KMS-11 (cell line): ENCODE measurements at regions not wholly inside any gene's neighbourhood (a gene's known extent, or its start where the extent isn't known, plus 50 kb on each side); places are given as distances from the start of the nearest gene placed in this dataset.

ENCODE experiments used
- H2AFZ ChIP-seq: fragments of 200-600 bp; sonication (generic); 2 replicates; pipeline ENCODE4 v1.6.1; 2016; ENCODE audit warnings: antibody characterized with exemption, mixed run types, low read depth
- H3K27ac ChIP-seq: fragments of 200-600 bp; sonication (generic); 2 replicates; pipeline ENCODE4 v1.6.1; 2016; ENCODE audit warnings: mild to moderate bottlenecking, mixed run types
- H3K27me3 ChIP-seq: fragments of 200-600 bp; sonication (generic); 2 replicates; pipeline ENCODE4 v1.6.1; 2017; ENCODE audit warnings: mild to moderate bottlenecking, low read depth, mixed run types, moderate library complexity; ENCODE audit not compliant: insufficient read depth
- H3K36me3 ChIP-seq: fragments of 200-600 bp; sonication (generic); 2 replicates; pipeline ENCODE4 v1.6.1; 2017; ENCODE audit warnings: mild to moderate bottlenecking, mixed run types; ENCODE audit not compliant: insufficient read depth
- H3K4me1 ChIP-seq: fragments of 200-600 bp; sonication (generic); 2 replicates; pipeline ENCODE4 v1.6.1; 2016; ENCODE audit warnings: mild to moderate bottlenecking, low read depth, mixed run types; ENCODE audit not compliant: poor library complexity, severe bottlenecking
- H3K4me2 ChIP-seq: fragments of 200-600 bp; sonication (generic); 2 replicates; pipeline ENCODE4 v1.7.0; 2016; ENCODE audit warnings: mild to moderate bottlenecking, mixed run types
- H3K4me3 ChIP-seq: fragments of 200-600 bp; sonication (generic); IDR thresholded peaks from 2 replicates; pipeline ENCODE4 v1.6.1; 2017; ENCODE audit warnings: low read depth, low read length, mixed read lengths; ENCODE audit not compliant: insufficient read depth
- H3K79me2 ChIP-seq: fragments of 200-600 bp; sonication (generic); 2 replicates; pipeline ENCODE4 v1.6.1; 2016; ENCODE audit warnings: low read depth, mixed run types; ENCODE audit not compliant: insufficient read depth
- H3K9ac ChIP-seq: fragments of 200-600 bp; sonication (generic); 2 replicates; pipeline ENCODE4 v1.6.1; 2016; ENCODE audit warnings: mild to moderate bottlenecking, mixed run types
- H4K20me1 ChIP-seq: fragments of 200-600 bp; sonication (generic); 2 replicates; pipeline ENCODE4 v1.6.1; 2016; ENCODE audit warnings: mild to moderate bottlenecking, mixed run types; ENCODE audit not compliant: insufficient read depth
- TF ChIP-seq, protein P1 (sequence below): fragments of 200-600 bp; sonication (generic); conservative IDR thresholded peaks from 2 replicates; pipeline ENCODE4 v1.6.1; 2017; ENCODE audit warnings: low read depth, mild to moderate bottlenecking, antibody characterized with exemption, low read length, moderate library complexity, mixed read lengths

DNA sequence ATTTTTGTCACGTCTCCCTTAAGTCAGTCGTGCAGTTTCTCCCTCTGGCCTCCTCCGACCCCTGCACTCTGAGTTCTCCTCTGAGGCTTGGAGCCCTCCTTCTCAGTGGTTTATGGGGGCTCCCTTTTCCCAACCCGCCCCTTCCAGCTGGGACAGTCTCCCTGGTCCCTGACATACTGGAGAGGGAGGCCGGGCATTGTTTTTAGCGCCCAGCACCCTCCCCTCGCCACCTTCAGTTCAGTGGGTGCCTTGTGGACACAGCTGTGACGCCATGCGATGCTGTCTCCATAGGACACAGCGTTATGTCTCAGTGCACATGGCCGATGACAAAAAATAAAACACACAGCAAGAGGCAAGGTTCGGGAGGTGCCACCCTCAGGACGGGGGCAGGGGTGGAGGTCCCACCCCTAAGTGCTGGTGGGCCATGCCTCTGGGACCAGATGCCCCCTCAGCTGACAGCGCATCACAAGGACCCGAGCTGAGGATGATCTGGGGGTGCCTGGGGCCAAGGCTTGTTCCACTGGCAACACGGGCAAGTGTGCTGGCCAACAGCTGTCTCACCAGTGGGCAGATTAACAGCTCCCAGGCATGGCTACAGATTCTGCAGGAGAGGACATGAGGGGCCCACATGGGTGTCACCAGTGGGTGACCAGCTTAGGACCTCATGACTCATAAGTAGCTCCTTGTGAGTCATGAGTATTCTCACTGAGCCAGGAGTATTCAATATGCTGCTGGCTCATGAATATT, 81.6 kb downstream of the PLXNA1 start:
- H3K27me3 ChIP-seq: no peaks in the 10 kb centered on the region
- H2AFZ ChIP-seq: no peak overlapping the region
- H3K4me1 ChIP-seq: no peaks in the 10 kb centered on the region
- no peaks in the 10 kb centered on the region for H3K36me3 ChIP-seq
- no peak overlapping the region for H3K4me2 ChIP-seq
- TF ChIP-seq, protein P1, sequence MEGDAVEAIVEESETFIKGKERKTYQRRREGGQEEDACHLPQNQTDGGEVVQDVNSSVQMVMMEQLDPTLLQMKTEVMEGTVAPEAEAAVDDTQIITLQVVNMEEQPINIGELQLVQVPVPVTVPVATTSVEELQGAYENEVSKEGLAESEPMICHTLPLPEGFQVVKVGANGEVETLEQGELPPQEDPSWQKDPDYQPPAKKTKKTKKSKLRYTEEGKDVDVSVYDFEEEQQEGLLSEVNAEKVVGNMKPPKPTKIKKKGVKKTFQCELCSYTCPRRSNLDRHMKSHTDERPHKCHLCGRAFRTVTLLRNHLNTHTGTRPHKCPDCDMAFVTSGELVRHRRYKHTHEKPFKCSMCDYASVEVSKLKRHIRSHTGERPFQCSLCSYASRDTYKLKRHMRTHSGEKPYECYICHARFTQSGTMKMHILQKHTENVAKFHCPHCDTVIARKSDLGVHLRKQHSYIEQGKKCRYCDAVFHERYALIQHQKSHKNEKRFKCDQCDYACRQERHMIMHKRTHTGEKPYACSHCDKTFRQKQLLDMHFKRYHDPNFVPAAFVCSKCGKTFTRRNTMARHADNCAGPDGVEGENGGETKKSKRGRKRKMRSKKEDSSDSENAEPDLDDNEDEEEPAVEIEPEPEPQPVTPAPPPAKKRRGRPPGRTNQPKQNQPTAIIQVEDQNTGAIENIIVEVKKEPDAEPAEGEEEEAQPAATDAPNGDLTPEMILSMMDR: no peak
- H3K4me3 ChIP-seq: no peak overlapping the region
- H3K79me2 ChIP-seq: no peaks in the 10 kb centered on the region
- H3K9ac ChIP-seq: no peak overlapping the region
- H4K20me1 ChIP-seq: no peaks in the 10 kb centered on the region
- no peak overlapping the region for H3K27ac ChIP-seq

GRCh38 chr3:127065138-127065427, 82.2 kb downstream of the PLXNA1 start:
- Histone ChIP-seq H3K27ac (no peak overlapping the region), H3K4me3 (no peak overlapping the region), H3K27me3 (no peaks in the 10 kb centered on the region), H3K9ac (no peak overlapping the region), H4K20me1 (no peaks in the 10 kb centered on the region), H3K36me3 (no peaks in the 10 kb centered on the region), H2AFZ (no peak overlapping the region), H3K79me2 (no peaks in the 10 kb centered on the region), H3K4me1 (no peaks in the 10 kb centered on the region), H3K4me2 (no peak overlapping the region)
- TF ChIP-seq, protein P1: no peak

- Histone ChIP-seq H2AFZ (no peak overlapping the region), H3K36me3 (no peaks in the 10 kb centered on the region), H3K79me2 (no peaks in the 10 kb centered on the region), H3K4me2 (no peak overlapping the region), H3K27me3 (no peaks in the 10 kb centered on the region), H3K4me3 (no peak overlapping the region), H3K4me1 (no peaks in the 10 kb centered on the region), H3K9ac (no peak overlapping the region), H3K27ac (no peak overlapping the region), H4K20me1 (no peaks in the 10 kb centered on the region)
- TF ChIP-seq, protein P1: no peak
Measured at GRCh38 chr3:127065561-127066290, 82.8 kb downstream of the PLXNA1 start.

GRCh38 chr3:127066635-127067034, 83.7 kb downstream of the PLXNA1 start:
- Histone ChIP-seq H3K4me3 (no peak overlapping the region), H3K27ac (no peak overlapping the region), H3K9ac (no peak overlapping the region), H3K4me1 (no peaks in the 10 kb centered on the region), H3K79me2 (no peaks in the 10 kb centered on the region), H4K20me1 (no peaks in the 10 kb centered on the region), H2AFZ (no peak overlapping the region), H3K36me3 (no peaks in the 10 kb centered on the region), H3K27me3 (no peaks in the 10 kb centered on the region), H3K4me2 (no peak overlapping the region)
- TF ChIP-seq, protein P1: no peak
